Activated naive CD8-positive, alpha-beta T cell treated with anti-CD3 and anti-CD28 coated beads, Interleukin-2, amount 10 ng/mL, durations not matched to agents 7 days and 5 days (primary cell): ENCODE measurements at regions not wholly inside any gene's neighbourhood (a gene's known extent, or its start where the extent isn't known, plus 50 kb on each side); places are given as distances from the start of the nearest gene placed in this dataset.

Experiments used
- ATAC-seq: fragments of 150-1000 bp; cut with Tn5 transposase; one replicate; pipeline ENCODE4 v1.10.0; 2021; ENCODE audit warnings: low read depth, moderate library complexity
- POLR2A ChIA-PET: fragments of 350-600 bp; sonication (Branson Sonifier 250); formaldehyde crosslinking; loops from one replicate; lab custom pipeline; 2021; ENCODE audit warnings: antibody characterized with exemption; lab: Charles Lee
- DNase-seq: peaks from one replicate; pipeline ENCODE4 v3.0.0; 2021
- H3K27ac Mint-ChIP-seq: one replicate; pipeline ENCODE4 v1.8.0; 2022; ENCODE audit warnings: mild to moderate bottlenecking, mixed read lengths
- H3K27me3 Mint-ChIP-seq: one replicate; pipeline ENCODE4 v1.8.0; 2022; ENCODE audit warnings: mild to moderate bottlenecking, moderate library complexity, mixed read lengths
- H3K36me3 Mint-ChIP-seq: one replicate; pipeline ENCODE4 v1.8.0; 2021; ENCODE audit warnings: mild to moderate bottlenecking, mixed read lengths
- H3K4me1 Mint-ChIP-seq: one replicate; pipeline ENCODE4 v1.8.0; 2021; ENCODE audit warnings: mixed read lengths
- H3K4me3 Mint-ChIP-seq: one replicate; pipeline ENCODE4 v1.8.0; 2022; ENCODE audit warnings: mild to moderate bottlenecking, moderate library complexity, mixed read lengths
- H3K9me3 Mint-ChIP-seq: one replicate; pipeline ENCODE4 v1.8.0; 2021; ENCODE audit warnings: mixed read lengths

GRCh38 chr7:51366930-51367613 lies 50.5 kb upstream of the COBL start:
- no peaks in the 10 kb centered on the region for H3K27me3 Mint-ChIP-seq
- no peak for ATAC-seq

More at GRCh38 chr7:51366930-51367613, 50.5 kb upstream of the COBL start:
- DNase-seq, result no peak
- no peak overlapping the region for H3K27ac Mint-ChIP-seq
- no peak overlapping the region for H3K4me3 Mint-ChIP-seq
- no peaks in the 10 kb centered on the region for H3K36me3 Mint-ChIP-seq
- H3K4me1 Mint-ChIP-seq, result no peaks in the 10 kb centered on the region
- H3K9me3 Mint-ChIP-seq, result peaks cover 7% of the 10 kb centered on the region
- POLR2A ChIA-PET, result no interaction called here
